Stimulated activated CD8-positive, alpha-beta memory T cell treated with anti-CD3 and anti-CD28 coated beads, Interleukin-2, amount 100 ng/mL, for 1 hour (primary cell): ENCODE measurements at regions not wholly inside any gene's neighbourhood (a gene's known extent, or its start where the extent isn't known, plus 50 kb on each side); places are given as distances from the start of the nearest gene placed in this dataset.

Source experiments
- DNase-seq, 2 donors: peaks; one replicate each; pipeline ENCODE4 v3.0.0-alpha.2; 2020; ENCODE audit warnings: low read depth in 2 of 2

DNA sequence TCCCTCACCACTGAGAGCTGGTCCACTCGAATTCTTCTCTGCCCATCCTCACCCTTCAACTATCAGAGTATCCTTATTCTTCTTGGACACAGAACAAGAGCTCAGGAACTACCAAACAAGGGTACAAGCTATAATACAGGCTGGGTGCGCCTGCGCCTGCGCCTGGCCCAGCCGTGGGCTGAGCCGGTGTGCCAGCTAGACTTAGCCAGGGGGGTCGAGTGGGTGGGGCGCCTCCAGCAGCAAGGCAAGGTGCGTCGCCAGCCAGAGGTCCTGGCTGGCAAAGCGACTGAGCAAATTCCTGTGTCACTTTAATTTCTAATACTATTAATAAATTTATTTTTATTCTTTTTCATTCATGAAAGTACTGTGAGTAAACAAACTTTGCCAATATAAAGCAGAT is 1072.6 kb upstream of the PIK3C3 start:
- DNase-seq, result no peak

DNA sequence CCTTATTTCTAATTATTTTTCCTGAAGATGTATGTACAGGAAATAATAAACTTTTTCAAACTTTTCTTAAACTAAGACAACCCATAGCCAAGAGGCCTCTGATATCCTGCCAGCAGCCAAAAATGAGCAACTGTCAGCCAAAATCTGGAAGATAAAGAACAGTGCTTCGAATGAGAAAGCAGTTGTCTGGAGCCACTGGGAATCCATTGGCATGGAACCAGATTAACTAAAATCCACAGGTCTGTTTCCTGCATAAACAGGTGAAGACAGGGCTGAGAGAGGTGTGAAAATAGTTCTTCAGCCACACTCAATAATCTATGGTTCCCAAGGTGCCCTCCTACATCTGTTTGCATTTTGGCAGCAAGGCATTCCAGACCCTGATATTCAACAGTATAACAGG is 1076.7 kb upstream of the PIK3C3 start:
- no peak for DNase-seq

DNA sequence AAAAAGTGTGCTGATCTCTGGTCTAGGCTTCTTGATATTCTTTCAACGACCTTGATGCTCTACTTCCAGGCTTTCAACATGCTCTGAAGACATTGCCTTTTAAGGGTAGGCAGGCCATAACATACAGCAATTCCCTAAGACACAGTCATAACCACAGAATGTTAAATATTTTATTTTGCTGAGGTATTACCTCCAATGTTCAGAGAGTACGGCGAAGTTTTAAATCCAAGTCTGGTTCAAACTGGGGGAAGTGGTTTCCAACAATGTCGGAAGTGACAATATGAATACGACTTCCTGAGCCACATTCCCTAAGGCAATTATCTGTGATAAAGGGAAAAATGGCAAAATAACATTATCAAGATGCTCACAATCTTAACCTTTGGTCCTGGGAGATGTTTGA is 1077.9 kb upstream of the PIK3C3 start:
- no peak for DNase-seq

DNA sequence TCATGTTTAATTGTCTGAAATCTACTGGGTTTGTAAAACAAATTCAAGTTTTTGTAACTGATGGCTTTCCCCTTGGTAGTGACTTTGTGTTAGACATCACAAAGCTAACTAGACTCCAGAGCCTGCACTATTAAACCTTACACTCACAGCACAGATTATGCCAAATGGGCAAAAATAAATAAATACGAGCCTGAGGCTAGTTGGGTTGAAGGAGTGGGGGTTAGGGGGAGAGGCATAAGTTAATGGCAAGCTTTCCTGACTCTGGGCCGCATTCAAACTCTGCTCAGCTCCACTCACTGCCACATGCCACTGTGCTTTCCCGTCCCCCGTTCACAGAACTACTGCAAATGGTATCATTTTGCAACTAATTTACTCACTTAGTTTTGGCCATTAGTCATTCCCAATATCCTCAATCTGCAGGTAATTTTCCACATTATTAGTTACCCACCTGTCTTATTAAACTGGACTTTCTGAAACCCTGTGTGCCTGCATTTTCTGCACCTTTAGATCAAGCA is 1079.9 kb upstream of the PIK3C3 start:
- DNase-seq, result no peak

DNA sequence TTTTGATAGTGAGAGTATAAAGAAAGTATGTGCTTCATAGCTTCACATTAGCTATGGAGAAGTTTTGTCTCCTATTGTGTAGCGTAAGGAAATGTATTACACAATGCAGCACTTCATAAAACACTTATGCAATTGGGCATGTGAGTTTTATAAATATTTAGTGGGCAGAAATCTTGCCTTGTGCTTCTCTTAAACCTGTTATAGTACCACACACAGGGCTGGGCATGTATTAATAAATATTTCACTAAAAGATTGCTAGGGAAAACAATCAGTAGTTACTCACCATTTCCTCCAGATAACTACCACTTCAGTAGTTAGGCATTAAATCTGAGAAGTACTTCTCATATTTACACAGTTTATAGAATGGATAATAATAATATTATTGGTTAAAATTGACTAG is 1080.8 kb upstream of the PIK3C3 start:
- no peak for DNase-seq

DNA sequence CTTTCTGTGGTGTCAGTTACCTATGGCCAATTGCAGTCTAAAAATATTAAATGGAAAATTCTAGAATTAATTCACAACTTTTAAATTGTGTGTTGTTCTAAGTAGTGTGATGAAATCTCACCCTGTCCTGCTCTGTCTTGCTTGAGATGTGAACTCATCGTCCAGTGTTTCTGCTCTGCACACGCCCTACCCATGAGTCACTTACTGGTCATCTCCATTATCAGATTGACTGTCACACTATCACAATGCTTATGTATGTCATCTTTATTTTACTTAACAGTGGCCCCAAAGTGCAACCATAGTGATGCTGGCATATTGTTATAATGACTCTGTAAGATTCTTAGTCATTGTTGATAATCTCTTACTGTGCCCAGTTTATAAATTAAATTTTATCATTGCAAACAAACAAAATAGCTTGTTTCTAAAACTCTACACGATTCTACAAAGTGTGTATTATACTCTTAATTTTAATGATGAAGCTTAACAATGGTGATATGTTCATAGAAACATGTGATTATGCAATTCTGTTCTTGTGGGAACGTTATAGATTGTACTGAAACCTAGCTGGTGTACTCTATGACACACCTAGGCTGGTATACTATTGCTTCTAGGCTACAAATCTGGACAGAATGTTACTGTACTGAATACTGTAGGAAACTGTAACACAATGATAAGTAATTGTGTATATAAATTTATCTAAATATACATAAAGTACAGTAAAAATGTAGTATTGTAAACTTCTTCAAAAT is 1086.8 kb upstream of the PIK3C3 start:
- no peak for DNase-seq

GRCh38 chr18:40867459-40867858 is 1087.6 kb upstream of the PIK3C3 start:
- DNase-seq, result no peak

GRCh38 chr18:40866968-40867367 is 1088.1 kb upstream of the PIK3C3 start:
- DNase-seq, result no peak

DNA sequence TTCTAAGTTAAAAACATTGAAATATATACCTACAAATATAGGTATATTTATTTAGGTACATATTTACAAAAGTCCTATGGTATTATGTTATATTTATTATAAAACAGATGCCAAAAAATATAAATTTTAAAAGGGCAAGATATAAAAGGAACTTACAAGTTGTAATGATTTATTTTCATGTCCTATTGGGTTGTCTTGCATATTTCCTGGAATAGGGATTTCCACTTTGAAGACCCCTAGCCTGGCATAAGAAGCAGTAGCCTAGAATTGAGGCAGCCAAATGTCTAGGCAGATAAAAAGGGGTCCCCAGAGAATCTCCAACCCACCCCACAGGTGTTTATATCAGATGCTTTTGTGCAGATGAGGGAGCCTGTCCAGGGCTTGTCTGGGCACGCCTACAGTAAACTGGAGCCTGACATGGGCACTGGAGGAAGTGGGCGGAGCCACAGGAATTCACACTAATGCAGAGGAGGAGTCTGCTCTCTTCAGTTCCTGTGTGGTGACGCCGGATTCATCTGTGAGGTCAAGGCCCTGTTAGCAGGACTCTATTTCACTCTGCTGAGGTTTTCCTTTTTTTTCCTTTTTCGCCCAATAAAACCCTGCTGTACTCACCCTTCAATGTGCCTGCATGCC is 1088.9 kb upstream of the PIK3C3 start:
- DNase-seq, result no peak

- no peak for DNase-seq
These were observed 1090.2 kb upstream of the PIK3C3 start for GRCh38 chr18:40864846-40865245.

DNA sequence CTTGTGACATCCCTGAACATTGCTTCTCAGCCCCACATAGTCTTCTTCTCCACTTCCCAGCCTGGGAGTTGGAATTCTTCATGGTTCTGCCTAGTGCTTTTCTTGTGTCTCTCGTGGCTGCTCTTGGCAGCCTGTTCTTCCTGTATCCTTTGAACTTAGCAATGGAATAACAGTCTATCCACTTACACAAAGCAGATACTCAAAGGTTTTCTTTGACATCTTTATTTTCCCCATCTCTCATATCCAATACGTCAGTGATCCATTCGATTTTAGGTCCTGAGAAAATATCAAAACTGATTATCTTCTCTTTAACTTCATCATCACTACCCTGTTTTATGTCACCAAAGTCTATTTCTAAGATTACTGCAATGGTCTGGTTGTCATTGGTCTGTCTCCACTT is 1091.2 kb upstream of the PIK3C3 start:
- DNase-seq, result no peak

GRCh38 chr18:40860189-40860588 is 1094.8 kb upstream of the PIK3C3 start:
- DNase-seq, result no peak

- DNase-seq, result no peak
These were observed 1099.4 kb upstream of the PIK3C3 start for GRCh38 chr18:40855661-40856060.

DNA sequence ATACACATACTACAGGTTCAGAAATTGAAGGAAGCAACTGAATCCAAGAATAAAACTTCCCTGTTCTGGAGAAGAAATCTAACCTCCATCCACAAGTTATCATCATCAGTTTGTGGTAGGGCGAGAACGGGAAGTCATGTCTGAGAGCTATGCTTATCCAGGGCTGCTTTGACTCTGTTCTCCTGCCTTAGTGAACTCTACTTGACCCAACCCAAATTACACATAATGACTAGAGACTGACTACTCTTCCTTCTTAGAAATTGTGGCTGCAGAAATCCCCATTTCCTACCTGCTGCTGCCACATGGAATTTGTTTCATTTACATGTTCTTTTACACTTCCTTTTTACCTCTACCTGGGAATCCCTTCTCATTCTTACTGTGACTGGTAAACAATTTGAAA is 1102.6 kb upstream of the PIK3C3 start:
- DNase-seq, result no peak

DNA sequence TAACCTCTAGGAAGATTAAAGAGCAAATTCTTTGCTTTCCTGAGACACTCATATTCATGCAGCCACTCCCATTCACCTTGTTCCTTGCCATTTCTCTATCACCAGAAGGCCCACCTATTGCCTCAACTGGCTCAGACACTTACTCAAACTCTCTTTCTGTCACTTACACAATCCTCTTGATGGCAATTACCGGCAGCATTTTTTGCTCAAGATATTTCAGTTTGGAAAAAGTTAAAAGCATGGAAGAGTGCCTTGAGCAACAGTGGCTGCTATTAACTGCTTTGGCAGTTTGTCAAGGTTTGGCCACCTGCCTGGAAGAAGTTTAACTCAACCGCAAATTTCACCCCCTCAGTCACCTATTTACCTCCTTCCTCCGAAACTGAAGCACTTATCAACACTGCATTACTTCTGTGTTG is 1104.0 kb upstream of the PIK3C3 start:
- DNase-seq, result no peak

DNA sequence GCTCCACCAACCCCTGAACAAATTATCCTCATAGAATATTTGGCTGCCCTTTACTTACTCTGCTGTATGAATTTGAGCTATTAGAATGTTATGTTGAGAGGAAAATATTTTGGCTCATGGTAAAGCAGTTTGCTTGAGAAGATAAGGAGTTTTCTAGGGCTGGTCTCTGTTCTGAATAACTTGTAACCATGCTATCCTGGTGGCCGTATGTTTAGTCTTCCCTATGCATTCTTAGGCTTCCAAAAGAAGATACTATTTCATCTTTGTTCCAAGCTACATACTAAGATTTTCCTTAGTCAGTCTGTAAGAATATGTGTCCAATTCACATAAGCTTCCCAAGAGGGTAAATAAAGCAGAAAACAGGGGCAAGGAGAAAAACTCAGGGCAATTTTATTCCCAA is 1105.1 kb upstream of the PIK3C3 start:
- no peak for DNase-seq

DNA sequence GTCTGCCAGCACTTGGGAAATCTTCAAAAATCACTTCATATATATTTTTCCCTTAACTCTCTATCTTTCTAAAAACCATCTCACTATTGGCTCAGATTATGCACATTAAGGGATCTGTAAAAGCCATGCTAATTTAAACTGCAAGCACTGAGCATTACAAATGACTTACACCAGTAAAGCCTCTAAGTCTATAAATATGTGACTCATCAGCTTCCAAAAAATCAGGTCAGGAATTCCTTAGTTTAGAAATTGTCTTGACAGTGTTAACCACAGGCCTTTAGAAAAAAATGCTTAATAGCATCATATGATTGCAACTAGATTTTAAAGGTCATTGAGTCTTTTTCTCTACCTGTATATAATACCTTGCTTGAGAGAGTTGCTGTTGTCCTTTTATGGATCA is 1113.6 kb upstream of the PIK3C3 start:
- no peak for DNase-seq

DNA sequence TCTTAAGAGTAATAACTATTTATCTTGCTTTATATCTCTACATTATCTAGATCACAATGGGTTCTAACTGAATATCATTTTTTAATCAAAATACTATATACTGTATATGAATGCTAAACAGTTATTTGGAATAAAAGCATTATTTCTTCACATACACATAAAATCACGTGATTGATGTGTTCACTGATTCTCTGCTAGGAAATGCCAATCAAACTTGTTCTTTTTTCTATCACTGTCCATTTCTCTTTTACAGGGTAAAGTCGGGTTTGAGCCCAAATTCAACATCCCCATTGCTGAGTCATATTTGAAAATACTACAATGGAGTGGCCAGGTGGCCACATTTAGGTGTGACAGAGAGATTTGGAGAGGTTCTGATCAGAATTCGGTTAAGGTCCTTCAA is 1114.0 kb upstream of the PIK3C3 start:
- DNase-seq, result no peak

DNA sequence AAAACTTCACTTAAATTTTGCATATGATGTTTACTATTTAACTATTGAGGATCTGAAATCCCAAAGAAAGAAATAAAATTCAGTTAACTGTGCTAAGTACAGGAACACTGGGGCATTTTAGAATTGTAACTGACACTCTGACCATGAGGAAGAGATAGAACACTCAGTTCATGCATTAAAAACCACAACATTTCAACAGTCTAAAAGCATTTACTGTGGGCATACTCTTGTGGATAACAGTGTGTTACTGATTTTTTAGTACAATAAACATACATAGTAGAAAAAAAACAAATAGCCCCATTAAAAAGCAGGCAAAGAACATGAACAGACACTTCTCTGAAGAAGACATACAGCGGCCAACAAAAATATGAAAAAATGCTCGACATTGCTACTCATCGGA is 1122.7 kb upstream of the PIK3C3 start:
- no peak for DNase-seq

- DNase-seq, result no peak
These were observed 1130.7 kb upstream of the PIK3C3 start for GRCh38 chr18:40824291-40824690.

DNA sequence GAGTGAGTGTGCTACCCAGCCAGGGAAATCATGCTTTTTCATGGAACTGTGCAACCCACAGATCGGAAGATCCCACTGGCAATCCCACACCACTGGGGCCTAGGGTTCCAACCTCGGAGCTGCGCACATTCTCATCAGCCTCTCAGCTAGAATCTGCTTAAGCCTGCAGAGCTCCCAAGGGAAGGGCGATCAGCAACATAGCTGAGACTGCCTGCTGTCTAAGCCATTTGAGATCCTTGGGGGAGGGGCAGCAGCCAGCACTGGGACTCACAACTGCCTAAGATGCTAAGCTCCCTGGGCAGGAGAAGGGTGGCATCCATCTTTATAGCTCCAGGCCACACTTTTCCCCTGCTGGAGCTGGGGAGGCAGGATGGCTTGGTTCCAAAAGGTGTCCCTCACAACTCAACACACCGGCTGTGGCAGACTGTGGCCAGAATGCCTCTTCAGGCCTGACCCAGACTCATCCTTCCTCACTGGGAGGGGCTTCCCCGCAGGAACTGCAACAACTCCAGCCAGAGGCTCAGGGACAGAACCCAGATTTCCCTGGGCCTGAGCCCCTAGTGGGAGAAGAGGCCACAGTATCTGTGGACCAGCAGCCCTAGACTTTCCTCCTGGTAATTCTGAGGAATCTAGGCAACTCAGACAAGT is 1133.3 kb upstream of the PIK3C3 start:
- no peak for DNase-seq

DNA sequence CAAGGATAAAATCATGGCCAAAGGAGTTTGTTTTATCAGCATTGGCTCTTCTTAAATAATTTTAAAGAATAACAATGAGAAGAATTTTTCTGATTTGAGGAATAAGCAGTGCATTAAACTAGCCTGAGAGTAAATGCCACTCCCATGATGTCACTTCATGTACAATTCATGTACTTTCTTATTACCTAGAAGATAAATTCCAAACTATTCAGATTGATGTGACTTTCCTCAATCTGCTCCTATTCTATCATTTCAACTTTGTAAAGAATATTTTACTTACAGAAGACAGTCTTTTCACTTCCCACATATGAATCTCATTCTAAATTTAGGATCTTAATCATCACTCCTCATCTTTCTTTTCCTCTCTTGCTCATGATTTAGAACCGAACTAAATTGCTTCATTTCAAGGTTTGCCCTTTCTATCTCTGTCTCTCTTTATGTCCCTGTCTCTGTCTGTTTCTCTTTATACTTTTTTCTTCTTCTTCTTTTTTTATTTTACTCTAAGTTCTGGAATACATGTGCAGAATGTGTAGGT is 1142.0 kb upstream of the PIK3C3 start:
- no peak for DNase-seq

- no peak for DNase-seq
These were observed 1144.7 kb upstream of the PIK3C3 start for GRCh38 chr18:40810372-40810771.
